ENCODE measurements at regions not wholly inside any gene's neighbourhood (a gene's known extent, or its start where the extent isn't known, plus 50 kb on each side); places are given as distances from the start of the nearest gene placed in this dataset.
A peak's percentile ranks its signal among the peaks of the same experiment; 100 is the strongest.

GRCh38 chr3:16828815-16829214, 55.9 kb upstream of the PLCL2 start:
- DNase-seq: peak; percentile 34 to 50 (median 45)
- H3K9me3 Mint-ChIP-seq: no peaks in the 10 kb centered on the region
- peaks cover 0 to 14% (median 4%) of the 10 kb centered on the region in 3 donors for H3K27me3 Mint-ChIP-seq (ENCODE audit: low read depth in 3 of 3)
- H3K4me3 Mint-ChIP-seq: no peak overlapping the region
- no peak overlapping the region for H3K27ac Mint-ChIP-seq
- H3K36me3 Mint-ChIP-seq: peaks cover 0 to 4% (median 0%) of the 10 kb centered on the region in 3 donors
- H3K4me1 Mint-ChIP-seq: peaks cover 15 to 23% of the 10 kb centered on the region in 2 donors

- H3K27me3 Mint-ChIP-seq (ENCODE audit: low read depth in 3 of 3): peaks cover 0 to 9% (median 0%) of the 10 kb centered on the region in 3 donors
- no peak overlapping the region for H3K27ac Mint-ChIP-seq
Observed at GRCh38 chr3:16831846-16832245, 52.9 kb upstream of the PLCL2 start.

GRCh38 chr3:16834214-16834613, 50.5 kb upstream of the PLCL2 start:
- Mint-ChIP-seq H3K36me3 (no peaks in the 10 kb centered on the region), H3K4me1 (peaks cover 13 to 17% of the 10 kb centered on the region in 2 donors), H3K4me3 (no peak overlapping the region), H3K27me3 (ENCODE audit: low read depth in 3 of 3) (peaks cover under 1 to 5% (median 2%) of the 10 kb centered on the region in 3 donors), H3K27ac (no peak overlapping the region), H3K9me3 (no peaks in the 10 kb centered on the region)
- DNase-seq: no peak

More at GRCh38 chr3:16831846-16832245, 52.9 kb upstream of the PLCL2 start:
- no peaks in the 10 kb centered on the region for H3K9me3 Mint-ChIP-seq
- no peak for DNase-seq
- H3K36me3 Mint-ChIP-seq: no peaks in the 10 kb centered on the region
- no peak overlapping the region for H3K4me3 Mint-ChIP-seq
- peaks cover 4 to 11% of the 10 kb centered on the region in 2 donors for H3K4me1 Mint-ChIP-seq

GRCh38 chr3:16834753-16835152, 50.0 kb upstream of the PLCL2 start:
- Mint-ChIP-seq H3K9me3 (no peaks in the 10 kb centered on the region), H3K27ac (no peak overlapping the region), H3K36me3 (no peaks in the 10 kb centered on the region), H3K27me3 (ENCODE audit: low read depth in 3 of 3) (peaks cover 2 to 5% (median 2%) of the 10 kb centered on the region in 3 donors), H3K4me3 (no peak overlapping the region), H3K4me1 (peaks cover 15 to 20% of the 10 kb centered on the region in 2 donors)
- DNase-seq: no peak

All from immature natural killer cell (primary cell).